B cell (primary cell): ENCODE measurements at regions not wholly inside any gene's neighbourhood (a gene's known extent, or its start where the extent isn't known, plus 50 kb on each side); places are given as distances from the start of the nearest gene placed in this dataset.

Source experiments
- ATAC-seq: fragments of 200-7000 bp; cut with Tn5 transposase; one replicate; pipeline ENCODE4 v1.10.0; 2021; ENCODE audit warnings: low read depth, mild to moderate bottlenecking, moderate number of reproducible peaks, moderate library complexity
- CTCF ChIA-PET: fragments of 350-600 bp; sonication (Branson Sonifier 250); formaldehyde crosslinking; loops from one replicate; lab custom pipeline; 2021; ENCODE audit warnings: antibody characterized with exemption, inconsistent platforms; lab: Charles Lee
- POLR2A ChIA-PET: fragments of 350-600 bp; sonication (Branson Sonifier 250); formaldehyde crosslinking; loops from one replicate; lab custom pipeline; 2021; ENCODE audit warnings: antibody characterized with exemption; lab: Charles Lee
- DNase-seq: peaks from one replicate; pipeline ENCODE4 v3.0.0; 2013
- H2AFZ ChIP-seq: 2 replicates; pipeline ENCODE4 v1.6.1; 2012; ENCODE audit warnings: mild to moderate bottlenecking, low read depth, low read length; ENCODE audit not compliant: insufficient read depth, poor library complexity, severe bottlenecking
- H3K27ac ChIP-seq, 2 donors: 1 replicate in 1 of 2; 2 replicates in 1 of 2; pipeline ENCODE4 v1.5.1; 2012 to 2013; ENCODE audit warnings: low read length in 2 of 2, mild to moderate bottlenecking in 2 of 2, moderate library complexity in 1 of 2
- H3K27me3 ChIP-seq, 4 experiments: fragments of 200-600 bp in 1 of 4; sonication (generic) in 1 of 4; replicated peaks in 1 of 4; 1 replicate in 2 of 4; 2 replicates in 2 of 4; pipeline versions ENCODE4 v1.6.1 to v1.7.0; 2013 to 2016; ENCODE audit warnings: low read length in 3 of 4, mild to moderate bottlenecking in 2 of 4, mixed read lengths in 1 of 4, moderate library complexity in 1 of 4; ENCODE audit not compliant: insufficient read depth in 4 of 4, control insufficient read depth in 3 of 4; ENCODE audit errors: control extremely low read depth in 1 of 4
- H3K36me3 ChIP-seq, 2 experiments: replicated peaks in 1 of 2; 1 replicate in 1 of 2; 2 replicates in 1 of 2; pipeline versions ENCODE4 v1.6.1 to v1.7.1; 2013; ENCODE audit warnings: low read length in 1 of 2; ENCODE audit not compliant: insufficient read depth in 2 of 2, control insufficient read depth in 1 of 2; ENCODE audit errors: control extremely low read depth in 1 of 2, extremely low read depth in 1 of 2
- H3K4me1 ChIP-seq, 2 donors: fragments of 200-600 bp in 1 of 2; sonication (generic) in 1 of 2; 1 replicate in 1 of 2; 2 replicates in 1 of 2; pipeline versions ENCODE4 v1.5.1 to v1.6.1; 2013 to 2017; ENCODE audit warnings: low read length in 2 of 2; ENCODE audit not compliant: control insufficient read depth in 2 of 2, insufficient read depth in 2 of 2
- H3K4me2 ChIP-seq: replicated peaks from 2 replicates; pipeline ENCODE3; 2012; ENCODE audit warnings: mild to moderate bottlenecking, low read depth, low read length; ENCODE audit not compliant: poor library complexity, severe bottlenecking
- H3K4me3 ChIP-seq, 5 experiments: fragments of 200-600 bp in 1 of 5; sonication (generic) in 1 of 5; 1 replicate in 3 of 5; 2 replicates in 2 of 5; pipeline versions ENCODE4 v1.5.1 to v1.7.0; 2011 to 2016; ENCODE audit warnings: low read length in 4 of 5, mild to moderate bottlenecking in 4 of 5, low read depth in 2 of 5, control low read depth in 1 of 5, moderate library complexity in 1 of 5; ENCODE audit not compliant: insufficient read depth in 1 of 5; ENCODE audit errors: control extremely low read depth in 1 of 5, extremely low read depth in 1 of 5
- H3K79me2 ChIP-seq: fragments of 200-600 bp; sonication (generic); one replicate; pipeline ENCODE4 v1.6.0; 2016; ENCODE audit warnings: low read length; ENCODE audit not compliant: control insufficient read depth, insufficient read depth
- H3K9ac ChIP-seq: fragments of 200-600 bp; sonication (generic); 2 replicates; pipeline ENCODE4 v1.6.1; 2017; ENCODE audit warnings: mild to moderate bottlenecking, low read length, moderate library complexity
- H3K9me3 ChIP-seq, 3 donors: one replicate each; pipeline versions ENCODE4 v1.6.1 to v1.7.1; 2013; ENCODE audit warnings: low read length in 2 of 3; ENCODE audit not compliant: control insufficient read depth in 2 of 3, insufficient read depth in 1 of 3; ENCODE audit errors: control extremely low read depth in 1 of 3
- H4K20me1 ChIP-seq: 2 replicates; pipeline ENCODE4 v1.6.0; 2012; ENCODE audit warnings: mild to moderate bottlenecking, low read length; ENCODE audit not compliant: insufficient read depth, control insufficient read depth, poor library complexity, severe bottlenecking
- H3K27ac Mint-ChIP-seq: one replicate; pipeline ENCODE4 v1.8.0; 2021; ENCODE audit warnings: mixed read lengths
- H3K27me3 Mint-ChIP-seq: one replicate; pipeline ENCODE4 v1.8.0; 2021; ENCODE audit warnings: mixed read lengths
- H3K4me1 Mint-ChIP-seq: one replicate; pipeline ENCODE4 v1.8.0; 2021; ENCODE audit warnings: mixed read lengths
- H3K4me3 Mint-ChIP-seq: one replicate; pipeline ENCODE4 v1.8.0; 2021; ENCODE audit warnings: mixed read lengths
- H3K9me3 Mint-ChIP-seq: one replicate; pipeline ENCODE4 v1.8.0; 2022; ENCODE audit warnings: mixed read lengths; ENCODE audit not compliant: insufficient read depth
- CTCF ChIP-seq: fragments of 200-600 bp; IDR thresholded peaks from one replicate; pipeline ENCODE4 v1.8.0; 2022; ENCODE audit warnings: antibody characterized with exemption, mild to moderate bottlenecking
- EZH2 ChIP-seq: IDR thresholded peaks from 2 replicates; pipeline ENCODE4 v1.6.1; 2012; ENCODE audit warnings: borderline replicate concordance, low read depth, mild to moderate bottlenecking, moderate library complexity, low read length; ENCODE audit not compliant: insufficient read depth, poor library complexity, severe bottlenecking
- WGBS: methylation state at CpG from one replicate; pipeline ENCODE4 v1.1.5; 2013; ENCODE audit warnings: missing lambda C conversion rate; ENCODE audit not compliant: insufficient coverage; 5-methylcytosine and 5-hydroxymethylcytosine counted together
- intact Hi-C: fragments of 100-400 bp; cut with micrococcal nuclease; formaldehyde crosslinking; loops from one replicate; pipeline ENCODE4 v1.10.0; 2022

- CTCF ChIA-PET: no interaction called here
- no peak overlapping the region for H2AFZ ChIP-seq
Observed at GRCh38 chrX:39017077-39017476, 215.8 kb downstream of the MID1IP1 start.

GRCh38 chrX:39017716-39018115, 216.5 kb downstream of the MID1IP1 start:
- CTCF ChIA-PET: no interaction called here
- Histone ChIP-seq H3K27me3 (no peaks in the 10 kb centered on the region), H4K20me1 (no peaks in the 10 kb centered on the region), H3K9me3 (no peaks in the 10 kb centered on the region), H2AFZ (no peak overlapping the region), H3K4me1 (peaks cover 0 to 3% of the 10 kb centered on the region in 2 donors), H3K36me3 (no peaks in the 10 kb centered on the region), H3K79me2 (no peaks in the 10 kb centered on the region), H3K9ac (no peak overlapping the region), H3K4me3 (no peak overlapping the region), H3K27ac (no peak overlapping the region), H3K4me2 (no peak overlapping the region)
- no peak for ATAC-seq
- Mint-ChIP-seq H3K27me3 (no peaks in the 10 kb centered on the region), H3K27ac (no peak overlapping the region), H3K4me1 (peaks cover 9% of the 10 kb centered on the region), H3K4me3 (no peak overlapping the region), H3K9me3 (no peaks in the 10 kb centered on the region)
- TF ChIP-seq EZH2 (no peak), CTCF (no peak)
- no peak for DNase-seq
- WGBS: no CpG with 5 or more reads among the region's 6 CpGs
- POLR2A ChIA-PET: no interaction called here
- intact Hi-C loops: no loop called here

More at GRCh38 chrX:39017077-39017476, 215.8 kb downstream of the MID1IP1 start:
- H3K4me3 ChIP-seq: no peak overlapping the region
- no peak for TF ChIP-seq CTCF
- no peak for TF ChIP-seq EZH2
- no peak overlapping the region for H3K4me2 ChIP-seq
- no peak overlapping the region for H3K9ac ChIP-seq
- H3K27ac Mint-ChIP-seq: no peak overlapping the region
- H3K4me3 Mint-ChIP-seq: no peak overlapping the region
- H3K27me3 ChIP-seq: no peaks in the 10 kb centered on the region
- no peaks in the 10 kb centered on the region for H4K20me1 ChIP-seq
- POLR2A ChIA-PET: no interaction called here
- H3K4me1 ChIP-seq: peaks cover 0 to 3% of the 10 kb centered on the region in 2 donors
- no peaks in the 10 kb centered on the region for H3K36me3 ChIP-seq
- H3K27me3 Mint-ChIP-seq: no peaks in the 10 kb centered on the region
- no peaks in the 10 kb centered on the region for H3K9me3 ChIP-seq
- no CpG with 5 or more reads among the region's 4 CpGs for WGBS
- intact Hi-C loops: no loop called here
- H3K4me1 Mint-ChIP-seq: peaks cover 9% of the 10 kb centered on the region
- ATAC-seq (no peak), DNase-seq (no peak)
- no peak overlapping the region for H3K27ac ChIP-seq
- no peaks in the 10 kb centered on the region for H3K9me3 Mint-ChIP-seq
- no peaks in the 10 kb centered on the region for H3K79me2 ChIP-seq
